HL-60 (cell line): ENCODE measurements at regions not wholly inside any gene's neighbourhood (a gene's known extent, or its start where the extent isn't known, plus 50 kb on each side); places are given as distances from the start of the nearest gene placed in this dataset.
A peak's percentile ranks its signal among the peaks of the same experiment; 100 is the strongest.

Experiments used
- DNase-seq, 2 experiments: peaks; one replicate each; pipeline ENCODE4 v3.0.0-alpha.2; 2010 to 2020; ENCODE audit warnings: low read depth in 1 of 2, low spot score in 1 of 2
- H3K27ac ChIP-seq: fragments of 250-450 bp; sonication (Bioruptor Pico); replicated peaks from 2 replicates; pipeline ENCODE4 v1.5.1; 2020; ENCODE audit warnings: mild to moderate bottlenecking, moderate library complexity
- H3K27me3 ChIP-seq: fragments of 250-450 bp; sonication (Bioruptor Pico); 2 replicates; pipeline ENCODE4 v1.5.1; 2021; ENCODE audit warnings: mild to moderate bottlenecking, moderate library complexity; ENCODE audit not compliant: insufficient read depth, poor library complexity, severe bottlenecking
- H3K4me3 ChIP-seq: replicated peaks from 2 replicates; pipeline ENCODE4 v1.5.1; 2011; ENCODE audit warnings: mild to moderate bottlenecking, control low read depth, low read length; ENCODE audit not compliant: insufficient read depth
- CTCF ChIP-seq: IDR thresholded peaks from one replicate; pipeline ENCODE4 v1.5.1; 2011; ENCODE audit warnings: low read length, control low read depth, inconsistent platforms; ENCODE audit not compliant: insufficient read depth
- GABPA ChIP-seq: IDR thresholded peaks from 2 replicates; pipeline ENCODE4 v1.6.1; 2012; ENCODE audit warnings: low read depth
- POLR2AphosphoS5 ChIP-seq: IDR thresholded peaks from 2 replicates; pipeline ENCODE4 v1.6.1; 2012; ENCODE audit warnings: low read depth
- REST ChIP-seq: IDR thresholded peaks from 2 replicates; pipeline ENCODE4 v1.6.1; 2012; ENCODE audit warnings: low read depth; ENCODE audit not compliant: insufficient replicate concordance
- SPI1 ChIP-seq: IDR thresholded peaks from 2 replicates; pipeline ENCODE4 v1.6.1; 2012; ENCODE audit warnings: low read depth, mild to moderate bottlenecking, borderline replicate concordance

GRCh38 chr12:132404951-132405741 lies 75.8 kb upstream of the GALNT9 start:
- H3K27ac ChIP-seq, result no peak overlapping the region
- H3K27me3 ChIP-seq, result peaks cover 7% of the 10 kb centered on the region
- no peak for DNase-seq
- peak; percentile 68 for TF ChIP-seq SPI1
- TF ChIP-seq GABPA, result no peak
- no peak overlapping the region for H3K4me3 ChIP-seq

- Histone ChIP-seq H3K27me3 (peaks cover 14% of the 10 kb centered on the region), H3K27ac (no peak overlapping the region), H3K4me3 (no peak overlapping the region)
- no peak for TF ChIP-seq GABPA
- TF ChIP-seq POLR2AphosphoS5, result no peak
- TF ChIP-seq CTCF, result no peak
- DNase-seq, result no peak
Measured at GRCh38 chr12:132404435-132404855, 75.1 kb upstream of the GALNT9 start.

- no peak for DNase-seq
- Histone ChIP-seq H3K27me3 (peaks cover 14% of the 10 kb centered on the region), H3K27ac (no peak overlapping the region), H3K4me3 (no peak overlapping the region)
- no peak for TF ChIP-seq POLR2AphosphoS5
- TF ChIP-seq REST, result no peak
- TF ChIP-seq CTCF, result no peak
- no peak for TF ChIP-seq SPI1
Measured at GRCh38 chr12:132403636-132404434, 74.4 kb upstream of the GALNT9 start.

- TF ChIP-seq REST (no peak), SPI1 (no peak), POLR2AphosphoS5 (no peak), CTCF (no peak), GABPA (no peak)
- DNase-seq, result no peak
- no peak overlapping the region for H3K4me3 ChIP-seq
- no peak overlapping the region for H3K27ac ChIP-seq
- peaks cover 17% of the 10 kb centered on the region for H3K27me3 ChIP-seq
Measured at GRCh38 chr12:132402831-132403416, 73.5 kb upstream of the GALNT9 start.
